ENCODE measurements at regions not wholly inside any gene's neighbourhood (a gene's known extent, or its start where the extent isn't known, plus 50 kb on each side); places are given as distances from the start of the nearest gene placed in this dataset.
"Not testable (repeated sequence)": the region's sequence is repeated elsewhere in the genome, so short reads cannot be mapped to it uniquely, and the experiment has no call there.

- Histone ChIP-seq H3K4me3 (no peak overlapping the region), H3K9me3 (replicated peaks) (no peaks in the 10 kb centered on the region), H3K4me1 (replicated peaks) (peaks cover 21% of the 10 kb centered on the region), H3K27ac (no peak overlapping the region), H3K27me3 (replicated peaks) (no peaks in the 10 kb centered on the region), H3K36me3 (no peaks in the 10 kb centered on the region)
- DNase-seq (ENCODE audit: low read depth in 1 of 2, low spot score in 2 of 2): no peak
Observed at GRCh38 chr1:185401019-185401418, 84.0 kb upstream of the IVNS1ABP start.

- H3K27me3 ChIP-seq (replicated peaks): no peaks in the 10 kb centered on the region
- H3K4me3 ChIP-seq: no peak overlapping the region
- no peaks in the 10 kb centered on the region for H3K9me3 ChIP-seq (replicated peaks)
- peaks cover 21% of the 10 kb centered on the region for H3K4me1 ChIP-seq (replicated peaks)
- DNase-seq (ENCODE audit: low read depth in 1 of 2, low spot score in 2 of 2): peak in 1 of 2 experiments; percentile 43
- no peaks in the 10 kb centered on the region for H3K36me3 ChIP-seq
- H3K27ac ChIP-seq: no peak overlapping the region; the same call in 1 of the 2 replicates
Observed at GRCh38 chr1:185400052-185400451, 83.0 kb upstream of the IVNS1ABP start.

- no peaks in the 10 kb centered on the region for H3K9me3 ChIP-seq (replicated peaks)
- H3K36me3 ChIP-seq: no peaks in the 10 kb centered on the region
- no peak overlapping the region for H3K4me3 ChIP-seq
- no peaks in the 10 kb centered on the region for H3K27me3 ChIP-seq (replicated peaks)
- DNase-seq (ENCODE audit: low read depth in 1 of 2, low spot score in 2 of 2): no peak
- H3K4me1 ChIP-seq (replicated peaks): peaks cover 13% of the 10 kb centered on the region
- no peak overlapping the region for H3K27ac ChIP-seq
Observed at GRCh38 chr1:185398599-185398998, 81.6 kb upstream of the IVNS1ABP start.

GRCh38 chr1:185398022-185398421 lies 81.0 kb upstream of the IVNS1ABP start:
- H3K9me3 ChIP-seq (replicated peaks): no peaks in the 10 kb centered on the region

GRCh38 chr1:185397183-185397582 lies 80.1 kb upstream of the IVNS1ABP start:
- no peak overlapping the region for H3K27ac ChIP-seq
- no peak overlapping the region for H3K4me3 ChIP-seq
- no peak for DNase-seq (ENCODE audit: low read depth in 1 of 2, low spot score in 2 of 2)
- H3K36me3 ChIP-seq: no peaks in the 10 kb centered on the region
- H3K27me3 ChIP-seq (replicated peaks): no peaks in the 10 kb centered on the region
- H3K9me3 ChIP-seq (replicated peaks): no peaks in the 10 kb centered on the region
- peaks cover 13% of the 10 kb centered on the region for H3K4me1 ChIP-seq (replicated peaks)

More at GRCh38 chr1:185398022-185398421, 81.0 kb upstream of the IVNS1ABP start:
- no peak overlapping the region for H3K27ac ChIP-seq
- H3K4me1 ChIP-seq (replicated peaks): peaks cover 13% of the 10 kb centered on the region
- H3K4me3 ChIP-seq: no peak overlapping the region
- DNase-seq (ENCODE audit: low read depth in 1 of 2, low spot score in 2 of 2): no peak
- H3K36me3 ChIP-seq: no peaks in the 10 kb centered on the region
- no peaks in the 10 kb centered on the region for H3K27me3 ChIP-seq (replicated peaks)

GRCh38 chr1:185396126-185396525 lies 79.1 kb upstream of the IVNS1ABP start:
- Histone ChIP-seq H3K27ac (no peak overlapping the region), H3K4me3 (no peak overlapping the region), H3K36me3 (no peaks in the 10 kb centered on the region), H3K4me1 (replicated peaks) (peaks cover 13% of the 10 kb centered on the region), H3K9me3 (replicated peaks) (no peaks in the 10 kb centered on the region), H3K27me3 (replicated peaks) (no peaks in the 10 kb centered on the region)
- no peak for DNase-seq (ENCODE audit: low read depth in 1 of 2, low spot score in 2 of 2)

GRCh38 chr1:185393815-185394214 lies 76.8 kb upstream of the IVNS1ABP start:
- Histone ChIP-seq H3K27me3 (replicated peaks) (no peaks in the 10 kb centered on the region), H3K9me3 (replicated peaks) (no peaks in the 10 kb centered on the region), H3K36me3 (no peaks in the 10 kb centered on the region), H3K4me1 (replicated peaks) (no peaks in the 10 kb centered on the region), H3K27ac (no peak overlapping the region), H3K4me3 (no peak overlapping the region)
- DNase-seq (ENCODE audit: low read depth in 1 of 2, low spot score in 2 of 2): no peak

GRCh38 chr1:185393205-185393604 lies 76.2 kb upstream of the IVNS1ABP start:
- H3K27ac ChIP-seq: no peak overlapping the region
- DNase-seq (ENCODE audit: low read depth in 1 of 2, low spot score in 2 of 2): no peak

GRCh38 chr1:185388815-185389214 lies 71.8 kb upstream of the IVNS1ABP start:
- DNase-seq (ENCODE audit: low read depth in 1 of 2, low spot score in 2 of 2): no peak
- no peaks in the 10 kb centered on the region for H3K36me3 ChIP-seq
- H3K27ac ChIP-seq: no peak overlapping the region
- H3K9me3 ChIP-seq (replicated peaks): no peaks in the 10 kb centered on the region
- no peak overlapping the region for H3K4me3 ChIP-seq
- no peaks in the 10 kb centered on the region for H3K4me1 ChIP-seq (replicated peaks)
- no peaks in the 10 kb centered on the region for H3K27me3 ChIP-seq (replicated peaks)

More at GRCh38 chr1:185393205-185393604, 76.2 kb upstream of the IVNS1ABP start:
- Histone ChIP-seq H3K4me1 (replicated peaks) (no peaks in the 10 kb centered on the region), H3K36me3 (no peaks in the 10 kb centered on the region), H3K27me3 (replicated peaks) (no peaks in the 10 kb centered on the region), H3K4me3 (no peak overlapping the region), H3K9me3 (replicated peaks) (no peaks in the 10 kb centered on the region)

- H3K36me3 ChIP-seq: no peaks in the 10 kb centered on the region
- H3K9me3 ChIP-seq (replicated peaks): no peaks in the 10 kb centered on the region
- DNase-seq (ENCODE audit: low read depth in 1 of 2, low spot score in 2 of 2): no peak
- H3K4me1 ChIP-seq (replicated peaks): no peaks in the 10 kb centered on the region
- no peak overlapping the region for H3K27ac ChIP-seq
- no peaks in the 10 kb centered on the region for H3K27me3 ChIP-seq (replicated peaks)
- H3K4me3 ChIP-seq: no peak overlapping the region
Observed at GRCh38 chr1:185388346-185388745, 71.3 kb upstream of the IVNS1ABP start.

- Histone ChIP-seq H3K27me3 (replicated peaks) (no peaks in the 10 kb centered on the region), H3K4me1 (replicated peaks) (no peaks in the 10 kb centered on the region), H3K4me3 (no peak overlapping the region), H3K9me3 (replicated peaks) (no peaks in the 10 kb centered on the region), H3K27ac (no peak overlapping the region), H3K36me3 (no peaks in the 10 kb centered on the region)
- DNase-seq (ENCODE audit: low read depth in 1 of 2, low spot score in 2 of 2): no peak
Observed at GRCh38 chr1:185385991-185386390, 68.9 kb upstream of the IVNS1ABP start.

- H3K27ac ChIP-seq; H3K4me1 ChIP-seq (replicated peaks); DNase-seq (ENCODE audit: low read depth in 1 of 2, low spot score in 2 of 2); H3K4me3 ChIP-seq; H3K27me3 ChIP-seq (replicated peaks); H3K36me3 ChIP-seq; H3K9me3 ChIP-seq (replicated peaks): not testable (repeated sequence)
Observed at GRCh38 chr1:185383805-185384204, 66.8 kb upstream of the IVNS1ABP start.

GRCh38 chr1:185377831-185378230 lies 60.8 kb upstream of the IVNS1ABP start:
- H3K4me1 ChIP-seq (replicated peaks): peaks cover 50% of the 10 kb centered on the region
- H3K36me3 ChIP-seq: no peaks in the 10 kb centered on the region
- H3K27ac ChIP-seq: peak overlapping the region; percentile 62; the same call in 1 of the 2 replicates
- H3K27me3 ChIP-seq (replicated peaks): no peaks in the 10 kb centered on the region; the same call in 1 of the 2 replicates
- 0 out of 2 replicates have a peak, but pooled peaks cover 2% of the 10 kb centered on the region for H3K9me3 ChIP-seq (replicated peaks)
- DNase-seq (ENCODE audit: low read depth in 1 of 2, low spot score in 2 of 2): no peak
- no peak overlapping the region for H3K4me3 ChIP-seq

- Histone ChIP-seq H3K4me3 (no peak overlapping the region), H3K9me3 (replicated peaks) (0 out of 2 replicates have a peak, but pooled peaks cover 2% of the 10 kb centered on the region), H3K36me3 (no peaks in the 10 kb centered on the region), H3K27ac (peak overlapping the region; percentile 62), H3K27me3 (replicated peaks) (no peaks in the 10 kb centered on the region; the same call in 1 of the 2 replicates), H3K4me1 (replicated peaks) (peaks cover 50% of the 10 kb centered on the region)
- peak in 1 of 2 experiments; percentile 60 for DNase-seq (ENCODE audit: low read depth in 1 of 2, low spot score in 2 of 2)
Observed at GRCh38 chr1:185376840-185377635, 60.0 kb upstream of the IVNS1ABP start.
